H9 (cell line): ENCODE measurements at regions not wholly inside any gene's neighbourhood (a gene's known extent, or its start where the extent isn't known, plus 50 kb on each side); places are given as distances from the start of the nearest gene placed in this dataset.

Experiments
- DNase-seq: peaks from one replicate; pipeline ENCODE4 v3.0.0-alpha.2; 2017
- H2AFZ ChIP-seq: one replicate; pipeline ENCODE4 v1.6.1; 2013; ENCODE audit warnings: mild to moderate bottlenecking, low read length, control low read depth, moderate library complexity
- H2AK5ac ChIP-seq: 2 replicates; pipeline ENCODE4 v1.6.1; 2013; ENCODE audit warnings: low read length, control low read depth, mixed read lengths; ENCODE audit not compliant: insufficient read length
- H2BK120ac ChIP-seq: one replicate; pipeline ENCODE4 v1.6.1; 2013; ENCODE audit warnings: low read depth, mild to moderate bottlenecking, low read length, control low read depth, inconsistent platforms; ENCODE audit not compliant: poor library complexity, severe bottlenecking
- H2BK12ac ChIP-seq: 2 replicates; pipeline ENCODE4 v1.6.1; 2013; ENCODE audit warnings: low read length, control low read depth, mixed read lengths, low read depth; ENCODE audit not compliant: insufficient read length
- H2BK15ac ChIP-seq: 2 replicates; pipeline ENCODE4 v1.6.1; 2013; ENCODE audit warnings: low read depth, low read length, control low read depth
- H2BK20ac ChIP-seq: one replicate; pipeline ENCODE4 v1.6.1; 2013; ENCODE audit warnings: low read depth, mild to moderate bottlenecking, low read length, control low read depth, inconsistent platforms; ENCODE audit not compliant: poor library complexity, severe bottlenecking
- H2BK5ac ChIP-seq: 2 replicates; pipeline ENCODE4 v1.6.1; 2013; ENCODE audit warnings: low read length, control low read depth, mixed read lengths; ENCODE audit not compliant: insufficient read length
- H3K14ac ChIP-seq: 2 replicates; pipeline ENCODE4 v1.6.1; 2013; ENCODE audit warnings: low read length, control low read depth; ENCODE audit not compliant: insufficient read depth
- H3K18ac ChIP-seq: 2 replicates; pipeline ENCODE4 v1.6.1; 2013; ENCODE audit warnings: low read depth, mild to moderate bottlenecking, mixed read lengths, low read length, control low read depth; ENCODE audit not compliant: insufficient read length
- H3K23ac ChIP-seq: 2 replicates; pipeline ENCODE4 v1.6.1; 2013; ENCODE audit warnings: low read length, control low read depth, mixed read lengths, low read depth; ENCODE audit not compliant: insufficient read length
- H3K23me2 ChIP-seq: 2 replicates; pipeline ENCODE4 v1.6.1; 2013; ENCODE audit warnings: low read depth, mild to moderate bottlenecking, mixed read lengths, low read length, control low read depth; ENCODE audit not compliant: insufficient read length, poor library complexity, severe bottlenecking
- H3K27ac ChIP-seq: 2 replicates; pipeline ENCODE4 v1.5.1; 2013; ENCODE audit warnings: low read length, control low read depth, mixed read lengths, low read depth; ENCODE audit not compliant: insufficient read length
- H3K27me3 ChIP-seq: 2 replicates; pipeline ENCODE4 v1.6.1; 2013; ENCODE audit warnings: low read length, control low read depth, inconsistent platforms; ENCODE audit not compliant: insufficient read depth
- H3K4ac ChIP-seq: 2 replicates; pipeline ENCODE4 v1.6.1; 2013; ENCODE audit warnings: low read depth, mild to moderate bottlenecking, control low read depth, inconsistent platforms, low read length, moderate library complexity
- H3K4me1 ChIP-seq: 2 replicates; pipeline ENCODE4 v1.6.1; 2013; ENCODE audit warnings: low read length, control low read depth, inconsistent platforms; ENCODE audit not compliant: insufficient read depth
- H3K4me2 ChIP-seq: 2 replicates; pipeline ENCODE4 v1.6.1; 2013; ENCODE audit warnings: low read length, control low read depth, mixed read lengths; ENCODE audit not compliant: insufficient read length, insufficient read depth
- H3K56ac ChIP-seq: 2 replicates; pipeline ENCODE4 v1.6.1; 2013; ENCODE audit warnings: low read depth, mild to moderate bottlenecking, mixed read lengths, low read length, control low read depth; ENCODE audit not compliant: insufficient read length
- H3K79me1 ChIP-seq: 2 replicates; pipeline ENCODE4 v1.6.1; 2013; ENCODE audit warnings: low read depth, mild to moderate bottlenecking, moderate library complexity, low read length, control low read depth, inconsistent platforms; ENCODE audit not compliant: insufficient read depth, poor library complexity, severe bottlenecking
- H3K79me2 ChIP-seq: 2 replicates; pipeline ENCODE4 v1.6.1; 2013; ENCODE audit warnings: low read length, control low read depth, inconsistent platforms; ENCODE audit not compliant: insufficient read depth
- H3K9ac ChIP-seq: 2 replicates; pipeline ENCODE4 v1.6.1; 2013; ENCODE audit warnings: low read length, control low read depth, mixed read lengths; ENCODE audit not compliant: insufficient read length; ENCODE audit errors: extremely low read depth
- H3K9me3 ChIP-seq: one replicate; pipeline ENCODE4 v1.6.1; 2013; ENCODE audit warnings: low read depth, low read length, inconsistent platforms; ENCODE audit not compliant: control insufficient read depth
- H3T11ph ChIP-seq: one replicate; pipeline ENCODE4 v1.6.1; 2013; ENCODE audit warnings: mild to moderate bottlenecking, low read length, control low read depth, inconsistent platforms
- H4K20me1 ChIP-seq: one replicate; pipeline ENCODE4 v1.6.1; 2013; ENCODE audit not compliant: control insufficient read depth, insufficient read length, insufficient read depth
- H4K5ac ChIP-seq: 2 replicates; pipeline ENCODE4 v1.6.1; 2013; ENCODE audit warnings: low read depth, mild to moderate bottlenecking, mixed read lengths, low read length, control low read depth; ENCODE audit not compliant: insufficient read length
- H4K8ac ChIP-seq: replicated peaks from 2 replicates; pipeline ENCODE4 v1.6.1; 2013; ENCODE audit warnings: low read length, control low read depth, mixed read lengths, low read depth; ENCODE audit not compliant: insufficient read length
- H4K91ac ChIP-seq: 2 replicates; pipeline ENCODE4 v1.6.1; 2013; ENCODE audit warnings: low read depth, mild to moderate bottlenecking, moderate library complexity, mixed read lengths, low read length, control low read depth; ENCODE audit not compliant: insufficient read length
- H3K27ac Mint-ChIP-seq, 3 experiments: 2 replicates in 2 of 3; 3 replicates in 1 of 3; pipeline ENCODE4 v1.8.0; 2020 to 2021; ENCODE audit warnings: mixed read lengths in 3 of 3, mild to moderate bottlenecking in 1 of 3, moderate library complexity in 1 of 3
- H3K27me3 Mint-ChIP-seq: 2 replicates; pipeline ENCODE4 v1.8.0; 2021; ENCODE audit warnings: low read depth, mild to moderate bottlenecking, moderate library complexity, mixed read lengths
- H3K36me3 Mint-ChIP-seq, 3 experiments: 2 replicates in 2 of 3; 3 replicates in 1 of 3; pipeline ENCODE4 v1.8.0; 2020 to 2021; ENCODE audit warnings: low read depth in 3 of 3, mixed read lengths in 3 of 3; ENCODE audit not compliant: insufficient read depth in 1 of 3
- H3K4me1 Mint-ChIP-seq, 2 experiments: 2 replicates each; pipeline ENCODE4 v1.8.0; 2020; ENCODE audit warnings: mixed read lengths in 2 of 2
- H3K4me3 Mint-ChIP-seq, 2 experiments: 2 replicates in 1 of 2; 3 replicates in 1 of 2; pipeline ENCODE4 v1.8.0; 2020 to 2021; ENCODE audit warnings: mild to moderate bottlenecking in 2 of 2, mixed read lengths in 2 of 2, moderate library complexity in 1 of 2
- H3K9me3 Mint-ChIP-seq, 2 experiments: 2 replicates in 1 of 2; 3 replicates in 1 of 2; pipeline ENCODE4 v1.8.0; 2020; ENCODE audit warnings: mild to moderate bottlenecking in 2 of 2, mixed read lengths in 2 of 2, moderate library complexity in 1 of 2
- CTCF ChIP-seq: fragments of 200-600 bp; sonication (generic); conservative IDR thresholded peaks from 3 replicates; pipeline ENCODE4 v1.8.0; 2021; ENCODE audit warnings: antibody characterized with exemption, mild to moderate bottlenecking
- WGBS: extraction: QIAGEN DNeasy Blood & Tissue Kit; methylation state at CpG from one replicate; pipeline ENCODE4 v1.1.7; 2013; ENCODE audit warnings: missing lambda C conversion rate, low lambda C conversion rate, mixed read lengths; ENCODE audit not compliant: insufficient read length; ENCODE audit errors: extremely low coverage; 5-methylcytosine and 5-hydroxymethylcytosine counted together

- Histone ChIP-seq H2AK5ac (no peak overlapping the region), H3K4me2 (no peak overlapping the region), H3K14ac (no peak overlapping the region), H4K20me1 (no peaks in the 10 kb centered on the region), H3K79me2 (no peaks in the 10 kb centered on the region), H3K9ac (no peak overlapping the region), H3K27ac (no peak overlapping the region), H3K23me2 (no peaks in the 10 kb centered on the region), H3T11ph (no peak overlapping the region), H3K9me3 (no peaks in the 10 kb centered on the region), H4K5ac (no peak overlapping the region), H2BK5ac (no peak overlapping the region), H3K18ac (no peak overlapping the region), H3K23ac (no peak overlapping the region), H3K79me1 (no peaks in the 10 kb centered on the region), H2BK120ac (no peak overlapping the region), H4K91ac (no peak overlapping the region), H2BK12ac (no peak overlapping the region), H3K4me1 (0 out of 2 replicates have a peak, but pooled peaks cover 3% of the 10 kb centered on the region), H4K8ac (no peak overlapping the region), H3K4ac (no peak overlapping the region), H3K27me3 (no peaks in the 10 kb centered on the region), H3K56ac (no peak overlapping the region), H2BK15ac (no peak overlapping the region), H2AFZ (no peak overlapping the region), H2BK20ac (no peak overlapping the region)
- Mint-ChIP-seq H3K27me3 (no peaks in the 10 kb centered on the region; the same call in 1 of the 2 replicates), H3K4me1 (peaks cover 12 to 14% of the 10 kb centered on the region in 2 experiments), H3K4me3 (no peak overlapping the region), H3K9me3 (no peaks in the 10 kb centered on the region), H3K27ac (no peak overlapping the region), H3K36me3 (0 out of 7 replicates have a peak, but pooled peaks cover 0 to 4% (median 0%) of the 10 kb centered on the region in 3 experiments)
- no peak for DNase-seq
- no CpG with 5 or more reads among the region's 2 CpGs for WGBS
- no peak for TF ChIP-seq CTCF
These were observed 563.8 kb downstream of the COL12A1 start for GRCh38 chr6:74642101-74642500.
